HCT116 (cell line): ENCODE measurements at regions not wholly inside any gene's neighbourhood (a gene's known extent, or its start where the extent isn't known, plus 50 kb on each side); places are given as distances from the start of the nearest gene placed in this dataset.

Experiments
- CTCF ChIP-seq, 3 experiments: fragments of 200-600 bp in 1 of 3; sonication (generic) in 1 of 3; IDR thresholded peaks in 2 of 3; conservative IDR thresholded peaks in 1 of 3; 2 replicates each; pipeline ENCODE4 v1.5.1; 2012 to 2017; ENCODE audit warnings: low read depth in 2 of 3, low read length in 2 of 3, antibody characterized with exemption in 1 of 3, borderline replicate concordance in 1 of 3, control low read depth in 1 of 3, mild to moderate bottlenecking in 1 of 3, mixed read lengths in 1 of 3, mixed run types in 1 of 3, moderate library complexity in 1 of 3; ENCODE audit not compliant: insufficient read depth in 1 of 3
- RAD21 ChIP-seq: IDR thresholded peaks from 2 replicates; pipeline ENCODE4 v1.6.1; 2012; ENCODE audit warnings: low read depth, mild to moderate bottlenecking
- YY1 ChIP-seq: IDR thresholded peaks from 2 replicates; pipeline ENCODE4 v1.6.1; 2011; ENCODE audit warnings: low read length, low read depth, moderate library complexity, mild to moderate bottlenecking; ENCODE audit not compliant: insufficient replicate concordance; ENCODE audit errors: extremely low read depth

- TF ChIP-seq CTCF (IDR thresholded peaks at IDR 0.05 in 2 of 3, conservative IDR thresholded peaks at IDR 0.05 in 1 of 3; ENCODE audit: borderline replicate concordance in 1 of 3, insufficient read depth in 1 of 3, low read depth in 2 of 3, low read length in 2 of 3), result no peak
- no peak for TF ChIP-seq YY1
- no peak for TF ChIP-seq RAD21
Observed at GRCh38 chr4:138685316-138685715, 330.3 kb upstream of the NOCT start.
